ENCODE measurements at regions not wholly inside any gene's neighbourhood (a gene's known extent, or its start where the extent isn't known, plus 50 kb on each side); places are given as distances from the start of the nearest gene placed in this dataset.

GRCh38 chr10:62742536-62743061 is 61.9 kb upstream of the ADO start:
- intact Hi-C loops (cut with micrococcal nuclease), result no loop called here
- no peak overlapping the region for H3K27ac Mint-ChIP-seq
- DNase-seq (no peak), ATAC-seq (no peak)
- Histone ChIP-seq H3K36me3 (ENCODE audit: control insufficient read depth, insufficient read depth, low read length) (no peaks in the 10 kb centered on the region), H3K4me1 (ENCODE audit: control insufficient read depth, insufficient read depth, low read length) (peaks cover 6% of the 10 kb centered on the region), H3K27me3 (ENCODE audit: control insufficient read depth, insufficient read depth, low read length) (no peaks in the 10 kb centered on the region), H3K9me3 (ENCODE audit: control insufficient read depth, insufficient read depth, low read length) (no peaks in the 10 kb centered on the region), H3K27ac (ENCODE audit: low read length) (no peak overlapping the region), H3K4me3 (ENCODE audit: low read length) (no peak overlapping the region)
- no peak overlapping the region for H3K4me3 Mint-ChIP-seq
- no peaks in the 10 kb centered on the region for H3K9me3 Mint-ChIP-seq
- peaks cover 6 to 9% of the 10 kb centered on the region in 2 donors for H3K27me3 Mint-ChIP-seq (ENCODE audit: low read depth in 2 of 2)
- peaks cover 5% of the 10 kb centered on the region in 2 donors for H3K4me1 Mint-ChIP-seq
- TF ChIP-seq CTCF (IDR thresholded peaks at IDR 0.05), result no peak
- 45% methylated on average over 6 of the region's 6 CpGs for WGBS (ENCODE audit: insufficient coverage)
- no peaks in the 10 kb centered on the region for H3K36me3 Mint-ChIP-seq

GRCh38 chr10:62744136-62744535 is 60.4 kb upstream of the ADO start:
- no peak for TF ChIP-seq CTCF (IDR thresholded peaks at IDR 0.05)
- Histone ChIP-seq H3K9me3 (ENCODE audit: control insufficient read depth, insufficient read depth, low read length) (no peaks in the 10 kb centered on the region), H3K4me3 (ENCODE audit: low read length) (no peak overlapping the region), H3K4me1 (ENCODE audit: control insufficient read depth, insufficient read depth, low read length) (peaks cover 6% of the 10 kb centered on the region), H3K27ac (ENCODE audit: low read length) (no peak overlapping the region), H3K27me3 (ENCODE audit: control insufficient read depth, insufficient read depth, low read length) (no peaks in the 10 kb centered on the region), H3K36me3 (ENCODE audit: control insufficient read depth, insufficient read depth, low read length) (no peaks in the 10 kb centered on the region)
- H3K27me3 Mint-ChIP-seq (ENCODE audit: low read depth in 2 of 2), result peaks cover 6 to 9% of the 10 kb centered on the region in 2 donors
- intact Hi-C loops (cut with micrococcal nuclease), result no loop called here
- H3K9me3 Mint-ChIP-seq, result no peaks in the 10 kb centered on the region
- DNase-seq (no peak), ATAC-seq (no peak)
- H3K4me1 Mint-ChIP-seq, result peaks cover 5 to 15% of the 10 kb centered on the region in 2 donors
- no peak overlapping the region for H3K27ac Mint-ChIP-seq
- H3K36me3 Mint-ChIP-seq, result no peaks in the 10 kb centered on the region
- 94% methylated on average over 3 of the region's 3 CpGs for WGBS (ENCODE audit: insufficient coverage)
- no peak overlapping the region for H3K4me3 Mint-ChIP-seq

- intact Hi-C loops (cut with micrococcal nuclease), result no loop called here
- H3K27ac Mint-ChIP-seq, result no peak overlapping the region
Measured at GRCh38 chr10:62745581-62745980, 58.9 kb upstream of the ADO start.

More at GRCh38 chr10:62745581-62745980, 58.9 kb upstream of the ADO start:
- TF ChIP-seq CTCF (IDR thresholded peaks at IDR 0.05), result no peak
- H3K36me3 ChIP-seq (ENCODE audit: control insufficient read depth, insufficient read depth, low read length), result no peaks in the 10 kb centered on the region
- Mint-ChIP-seq H3K36me3 (no peaks in the 10 kb centered on the region), H3K27me3 (ENCODE audit: low read depth in 2 of 2) (peaks cover 6 to 7% of the 10 kb centered on the region in 2 donors), H3K4me1 (peaks cover 5 to 15% of the 10 kb centered on the region in 2 donors), H3K4me3 (no peak overlapping the region), H3K9me3 (no peaks in the 10 kb centered on the region)
- ATAC-seq (no peak), DNase-seq (no peak)
- no peak overlapping the region for H3K4me3 ChIP-seq (ENCODE audit: low read length)
- H3K27me3 ChIP-seq (ENCODE audit: control insufficient read depth, insufficient read depth, low read length), result no peaks in the 10 kb centered on the region
- H3K4me1 ChIP-seq (ENCODE audit: control insufficient read depth, insufficient read depth, low read length), result peaks cover 6% of the 10 kb centered on the region
- WGBS (ENCODE audit: insufficient coverage), result no CpG with 5 or more reads among the region's 2 CpGs
- H3K9me3 ChIP-seq (ENCODE audit: control insufficient read depth, insufficient read depth, low read length), result no peaks in the 10 kb centered on the region
- H3K27ac ChIP-seq (ENCODE audit: low read length), result no peak overlapping the region

Data from natural killer cell (primary cell).